Brain microvascular endothelial cell (primary cell): ENCODE measurements at regions not wholly inside any gene's neighbourhood (a gene's known extent, or its start where the extent isn't known, plus 50 kb on each side); places are given as distances from the start of the nearest gene placed in this dataset.

ENCODE experiments used
- DNase-seq: peaks from one replicate; pipeline ENCODE4 v3.0.0-alpha.2; 2020
- H3K27ac ChIP-seq: fragments of 250-450 bp; sonication (Bioruptor Pico); 2 replicates; pipeline ENCODE4 v1.5.1; 2020; ENCODE audit warnings: mild to moderate bottlenecking, moderate library complexity
- H3K27me3 ChIP-seq: fragments of 250-450 bp; sonication (Bioruptor Pico); replicated peaks from 2 replicates; pipeline ENCODE4 v1.5.1; 2020; ENCODE audit warnings: mild to moderate bottlenecking
- H3K36me3 ChIP-seq: fragments of 250-450 bp; sonication (Bioruptor Pico); replicated peaks from 2 replicates; pipeline ENCODE4 v1.5.1; 2020; ENCODE audit warnings: mild to moderate bottlenecking
- H3K4me3 ChIP-seq: 2 replicates; pipeline ENCODE4 v1.5.1; 2011; ENCODE audit warnings: low read depth, mild to moderate bottlenecking, control low read depth, low read length, moderate library complexity
- in situ Hi-C: cut with HindIII; loops from 2 replicates; pipeline ENCODE4 v1.10.0; 2017; ENCODE audit warnings: low sequenced_read_pairs, low pct_ligation_motif_present
- TF ChIP-seq, protein P1 (sequence below): IDR thresholded peaks from 2 replicates; pipeline ENCODE4 v1.5.1; 2011; ENCODE audit warnings: low read depth, mild to moderate bottlenecking, moderate library complexity, low read length, control low read depth, inconsistent platforms; ENCODE audit errors: missing control alignments

GRCh38 chr5:38190111-38190510 is 68.2 kb upstream of the EGFLAM start:
- no peak overlapping the region for H3K27ac ChIP-seq
- H3K27me3 ChIP-seq = peaks cover 12% of the 10 kb centered on the region
- in situ Hi-C loops = loop anchor here (25.0 kb wide), 1 partner anchor 353 kb away; the partner anchor contains the start of gene GDNF
- TF ChIP-seq, protein P1, sequence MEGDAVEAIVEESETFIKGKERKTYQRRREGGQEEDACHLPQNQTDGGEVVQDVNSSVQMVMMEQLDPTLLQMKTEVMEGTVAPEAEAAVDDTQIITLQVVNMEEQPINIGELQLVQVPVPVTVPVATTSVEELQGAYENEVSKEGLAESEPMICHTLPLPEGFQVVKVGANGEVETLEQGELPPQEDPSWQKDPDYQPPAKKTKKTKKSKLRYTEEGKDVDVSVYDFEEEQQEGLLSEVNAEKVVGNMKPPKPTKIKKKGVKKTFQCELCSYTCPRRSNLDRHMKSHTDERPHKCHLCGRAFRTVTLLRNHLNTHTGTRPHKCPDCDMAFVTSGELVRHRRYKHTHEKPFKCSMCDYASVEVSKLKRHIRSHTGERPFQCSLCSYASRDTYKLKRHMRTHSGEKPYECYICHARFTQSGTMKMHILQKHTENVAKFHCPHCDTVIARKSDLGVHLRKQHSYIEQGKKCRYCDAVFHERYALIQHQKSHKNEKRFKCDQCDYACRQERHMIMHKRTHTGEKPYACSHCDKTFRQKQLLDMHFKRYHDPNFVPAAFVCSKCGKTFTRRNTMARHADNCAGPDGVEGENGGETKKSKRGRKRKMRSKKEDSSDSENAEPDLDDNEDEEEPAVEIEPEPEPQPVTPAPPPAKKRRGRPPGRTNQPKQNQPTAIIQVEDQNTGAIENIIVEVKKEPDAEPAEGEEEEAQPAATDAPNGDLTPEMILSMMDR = no peak
- no peak for DNase-seq
- no peak overlapping the region for H3K4me3 ChIP-seq
- no peaks in the 10 kb centered on the region for H3K36me3 ChIP-seq

GRCh38 chr5:38189081-38189504 is 69.3 kb upstream of the EGFLAM start:
- in situ Hi-C loops = loop anchor here (25.0 kb wide), 1 partner anchor 352 kb away; the partner anchor contains the start of gene GDNF
- peaks cover 7% of the 10 kb centered on the region for H3K27me3 ChIP-seq
- H3K27ac ChIP-seq = no peak overlapping the region
- no peaks in the 10 kb centered on the region for H3K36me3 ChIP-seq
- TF ChIP-seq, protein P1 = no peak
- DNase-seq = no peak
- no peak overlapping the region for H3K4me3 ChIP-seq

DNA sequence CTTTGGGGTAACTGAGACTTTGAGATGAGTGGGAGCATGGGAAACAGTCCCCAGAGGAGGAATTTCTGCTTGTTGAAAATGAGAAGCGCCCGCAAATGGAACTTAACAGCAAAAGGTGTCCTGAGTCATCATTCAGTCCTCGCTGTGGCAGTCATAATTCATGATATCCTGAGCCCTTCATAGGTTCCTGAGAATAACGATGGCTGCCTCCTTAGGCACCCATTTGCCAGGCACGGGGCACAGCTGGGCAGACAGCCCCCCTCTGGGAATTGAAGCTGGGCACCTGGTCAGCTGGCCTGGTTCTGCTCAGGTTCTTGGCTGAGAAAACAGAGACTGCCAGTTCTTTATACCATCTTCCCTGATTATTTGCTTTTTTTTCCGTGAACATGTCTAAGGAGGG is 69.8 kb upstream of the EGFLAM start:
- in situ Hi-C loops = loop anchor here (25.0 kb wide), 1 partner anchor 351 kb away; the partner anchor contains the start of gene GDNF
- Histone ChIP-seq H3K4me3 (no peak overlapping the region), H3K27ac (no peak overlapping the region), H3K36me3 (no peaks in the 10 kb centered on the region), H3K27me3 (peaks cover 2% of the 10 kb centered on the region)
- TF ChIP-seq, protein P1 = no peak
- DNase-seq = no peak

GRCh38 chr5:38187532-38187931 is 70.8 kb upstream of the EGFLAM start:
- Histone ChIP-seq H3K27ac (no peak overlapping the region), H3K36me3 (no peaks in the 10 kb centered on the region), H3K4me3 (no peak overlapping the region), H3K27me3 (no peaks in the 10 kb centered on the region)
- no peak for DNase-seq
- TF ChIP-seq, protein P1 = no peak
- in situ Hi-C loops = loop anchor here (25.0 kb wide), 1 partner anchor 350 kb away; the partner anchor contains the start of gene GDNF

DNA sequence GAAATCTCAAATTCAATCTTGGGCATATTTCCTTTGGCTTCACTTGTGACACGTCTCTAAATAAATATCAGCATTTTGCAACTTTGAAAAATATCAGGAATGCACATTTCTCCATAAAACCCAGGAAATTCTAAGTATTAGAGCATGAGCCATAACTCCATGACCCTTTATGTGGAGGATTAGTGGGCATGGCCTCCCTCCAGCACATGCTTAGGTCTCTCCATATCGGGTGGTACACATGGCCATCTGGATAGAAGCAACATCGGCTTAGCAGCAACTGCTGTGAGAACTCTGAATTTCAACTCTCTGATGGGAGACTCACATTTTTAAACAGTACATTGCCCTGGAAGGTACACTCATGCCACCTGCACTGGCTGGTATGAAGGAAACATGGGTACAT is 73.7 kb upstream of the EGFLAM start:
- Histone ChIP-seq H3K27me3 (no peaks in the 10 kb centered on the region), H3K27ac (no peak overlapping the region), H3K4me3 (no peak overlapping the region), H3K36me3 (no peaks in the 10 kb centered on the region)
- TF ChIP-seq, protein P1 = no peak
- in situ Hi-C loops = loop anchor here (25.0 kb wide), 1 partner anchor 347 kb away; the partner anchor contains the start of gene GDNF
- DNase-seq = no peak

DNA sequence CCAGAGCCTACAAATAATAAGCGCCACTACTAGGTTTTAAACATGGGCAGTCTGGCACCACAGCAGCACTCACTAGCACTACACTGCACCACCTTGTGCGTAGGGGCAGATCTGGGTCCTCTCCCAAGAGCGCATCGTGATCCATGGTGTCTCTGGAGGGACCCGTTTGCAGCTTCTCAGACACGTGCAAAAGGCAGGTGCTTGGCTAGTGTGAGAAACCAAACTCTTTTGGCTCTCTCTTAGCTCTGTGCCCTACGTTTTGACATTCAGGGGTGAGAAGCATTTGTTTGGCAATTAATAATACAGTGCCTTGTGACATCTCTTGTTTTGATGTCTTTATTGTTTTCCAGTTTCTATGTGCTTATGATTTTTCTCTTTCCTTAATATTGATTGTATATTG is 75.4 kb upstream of the EGFLAM start:
- DNase-seq = no peak
- Histone ChIP-seq H3K27me3 (no peaks in the 10 kb centered on the region), H3K36me3 (no peaks in the 10 kb centered on the region), H3K27ac (no peak overlapping the region), H3K4me3 (no peak overlapping the region)
- in situ Hi-C loops = loop anchor here (25.0 kb wide), 1 partner anchor 346 kb away; the partner anchor contains the start of gene GDNF
- TF ChIP-seq, protein P1 = no peak
